ENCODE measurements at regions not wholly inside any gene's neighbourhood (a gene's known extent, or its start where the extent isn't known, plus 50 kb on each side); places are given as distances from the start of the nearest gene placed in this dataset.

DNA sequence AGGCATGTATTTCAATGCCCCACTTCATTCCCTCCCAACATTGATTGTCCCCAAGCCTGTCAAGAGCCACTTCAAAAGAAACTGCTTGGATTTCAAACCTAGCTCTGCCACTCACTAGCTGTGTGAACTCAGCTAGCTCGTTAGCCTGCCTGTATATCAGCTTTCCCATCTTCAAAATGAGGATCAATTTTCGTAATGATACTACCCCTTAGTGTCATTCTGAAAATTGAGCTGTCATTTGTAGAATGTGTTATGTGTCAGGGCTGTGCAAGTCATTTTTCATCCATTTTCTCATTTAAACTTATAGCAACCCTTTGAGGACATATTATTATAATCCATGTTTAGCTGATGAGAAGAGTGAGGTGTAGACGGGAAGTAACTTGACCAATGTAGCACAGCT, 88.6 kb downstream of the TRIM42 start:
- Histone ChIP-seq H3K9me3 (no peaks in the 10 kb centered on the region), H3K36me3 (ENCODE audit: low read depth) (no peaks in the 10 kb centered on the region), H3K4me1 (ENCODE audit: low read depth) (no peaks in the 10 kb centered on the region), H3K4me3 (no peak overlapping the region)
- TF ChIP-seq, protein P1, sequence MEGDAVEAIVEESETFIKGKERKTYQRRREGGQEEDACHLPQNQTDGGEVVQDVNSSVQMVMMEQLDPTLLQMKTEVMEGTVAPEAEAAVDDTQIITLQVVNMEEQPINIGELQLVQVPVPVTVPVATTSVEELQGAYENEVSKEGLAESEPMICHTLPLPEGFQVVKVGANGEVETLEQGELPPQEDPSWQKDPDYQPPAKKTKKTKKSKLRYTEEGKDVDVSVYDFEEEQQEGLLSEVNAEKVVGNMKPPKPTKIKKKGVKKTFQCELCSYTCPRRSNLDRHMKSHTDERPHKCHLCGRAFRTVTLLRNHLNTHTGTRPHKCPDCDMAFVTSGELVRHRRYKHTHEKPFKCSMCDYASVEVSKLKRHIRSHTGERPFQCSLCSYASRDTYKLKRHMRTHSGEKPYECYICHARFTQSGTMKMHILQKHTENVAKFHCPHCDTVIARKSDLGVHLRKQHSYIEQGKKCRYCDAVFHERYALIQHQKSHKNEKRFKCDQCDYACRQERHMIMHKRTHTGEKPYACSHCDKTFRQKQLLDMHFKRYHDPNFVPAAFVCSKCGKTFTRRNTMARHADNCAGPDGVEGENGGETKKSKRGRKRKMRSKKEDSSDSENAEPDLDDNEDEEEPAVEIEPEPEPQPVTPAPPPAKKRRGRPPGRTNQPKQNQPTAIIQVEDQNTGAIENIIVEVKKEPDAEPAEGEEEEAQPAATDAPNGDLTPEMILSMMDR (IDR thresholded peaks at IDR 0.05): no peak
- ATAC-seq (no peak), DNase-seq (no peak)
- intact Hi-C loops (cut with DNase I, micrococcal nuclease): no loop called here

DNA sequence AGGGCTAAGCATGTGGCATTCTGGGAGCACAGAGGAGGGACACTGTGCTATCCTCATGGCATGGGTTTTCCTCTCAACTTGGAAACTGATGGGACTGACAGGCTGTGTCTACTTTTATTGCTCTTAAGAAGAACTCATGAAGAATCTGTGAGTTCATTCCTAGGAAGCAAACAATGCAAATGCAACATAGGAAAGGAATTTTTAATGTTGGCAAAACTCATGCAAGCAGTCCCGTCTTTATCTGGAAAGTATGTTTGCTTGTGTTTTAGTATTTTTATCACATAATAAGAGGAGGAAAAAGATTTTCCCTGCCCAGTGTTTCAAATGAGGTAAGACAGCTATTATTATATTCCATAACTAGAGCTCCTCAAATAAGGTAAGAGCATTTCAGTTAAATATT, 89.7 kb downstream of the TRIM42 start:
- H3K4me1 ChIP-seq (ENCODE audit: low read depth): no peaks in the 10 kb centered on the region
- H3K4me3 ChIP-seq: no peak overlapping the region
- TF ChIP-seq, protein P1 (IDR thresholded peaks at IDR 0.05): no peak
- ATAC-seq (no peak), DNase-seq (no peak)
- H3K9me3 ChIP-seq: no peaks in the 10 kb centered on the region
- intact Hi-C loops (cut with DNase I, micrococcal nuclease): no loop called here
- no peaks in the 10 kb centered on the region for H3K36me3 ChIP-seq (ENCODE audit: low read depth)

DNA sequence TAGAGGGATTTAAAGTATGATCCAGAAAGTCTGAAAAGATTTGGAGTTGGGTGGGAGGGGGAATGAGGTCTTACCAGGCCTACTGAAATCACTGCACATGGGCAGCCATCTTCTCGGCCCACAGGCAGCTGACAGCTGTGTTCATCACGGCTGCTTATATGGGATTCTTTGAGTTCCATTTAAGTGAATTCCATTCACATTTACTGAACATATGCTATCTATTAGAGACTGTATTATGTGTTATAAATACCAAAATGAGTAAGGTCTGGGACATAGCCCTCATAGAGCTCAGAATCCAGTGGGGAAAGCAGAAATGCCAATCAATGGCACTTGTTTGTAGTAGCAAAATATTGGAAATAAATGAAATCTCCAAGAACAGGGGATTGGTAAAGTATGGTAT, 91.1 kb downstream of the TRIM42 start:
- TF ChIP-seq, protein P1 (IDR thresholded peaks at IDR 0.05): no peak
- H3K4me3 ChIP-seq: no peak overlapping the region
- ATAC-seq (no peak), DNase-seq (no peak)
- intact Hi-C loops (cut with DNase I, micrococcal nuclease): no loop called here
- no peaks in the 10 kb centered on the region for H3K4me1 ChIP-seq (ENCODE audit: low read depth)
- no peaks in the 10 kb centered on the region for H3K9me3 ChIP-seq
- no peaks in the 10 kb centered on the region for H3K36me3 ChIP-seq (ENCODE audit: low read depth)

GRCh38 chr3:140769951-140770350, 92.1 kb downstream of the TRIM42 start:
- ATAC-seq: no peak
- H3K4me1 ChIP-seq (ENCODE audit: low read depth): no peaks in the 10 kb centered on the region
- H3K36me3 ChIP-seq (ENCODE audit: low read depth): no peaks in the 10 kb centered on the region
- intact Hi-C loops (cut with DNase I, micrococcal nuclease): no loop called here
- no peak for DNase-seq
- H3K9me3 ChIP-seq: no peaks in the 10 kb centered on the region
- H3K4me3 ChIP-seq: no peak overlapping the region
- TF ChIP-seq, protein P1 (IDR thresholded peaks at IDR 0.05): no peak

DNA sequence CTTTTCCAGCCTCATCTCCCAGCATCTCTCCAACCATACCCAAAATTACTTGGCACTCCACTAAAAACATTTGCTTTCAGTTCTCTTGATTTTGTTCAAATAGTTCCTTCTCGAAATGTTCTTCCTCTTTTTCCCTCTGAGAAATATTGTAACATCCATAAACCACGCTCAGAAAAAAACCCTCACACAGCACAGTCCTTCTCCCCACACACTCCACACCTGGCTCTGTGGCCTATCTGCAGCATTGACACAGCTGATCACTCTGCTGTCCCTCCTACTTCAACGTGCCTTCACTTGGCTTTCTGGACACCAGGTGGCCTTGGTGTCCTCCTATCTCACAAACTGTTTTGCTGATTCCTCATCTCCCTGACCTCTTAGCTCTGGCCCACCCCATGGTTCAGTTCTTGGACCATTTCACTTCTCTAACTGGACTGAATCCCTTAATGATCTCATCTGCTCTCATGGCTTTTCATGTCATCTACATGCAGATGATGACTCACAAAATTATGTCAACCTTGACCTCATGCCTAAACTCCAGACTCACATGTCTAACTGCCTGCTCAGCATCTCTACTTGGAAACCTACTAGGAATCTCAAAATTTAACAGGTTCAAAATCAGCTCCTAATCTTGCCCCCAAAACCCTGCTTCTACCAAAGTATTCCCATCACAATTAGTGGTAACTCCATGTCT, 93.3 kb downstream of the TRIM42 start:
- no peaks in the 10 kb centered on the region for H3K36me3 ChIP-seq (ENCODE audit: low read depth)
- TF ChIP-seq, protein P1 (IDR thresholded peaks at IDR 0.05): no peak
- no peak for ATAC-seq
- intact Hi-C loops (cut with DNase I, micrococcal nuclease): no loop called here
- no peak overlapping the region for H3K4me3 ChIP-seq
- no peak for DNase-seq
- no peaks in the 10 kb centered on the region for H3K4me1 ChIP-seq (ENCODE audit: low read depth)
- no peaks in the 10 kb centered on the region for H3K9me3 ChIP-seq
